DMS153 (cell line): ENCODE measurements at regions not wholly inside any gene's neighbourhood (a gene's known extent, or its start where the extent isn't known, plus 50 kb on each side); places are given as distances from the start of the nearest gene placed in this dataset.

Source experiments
- DNase-seq: peaks from one replicate; lab custom pipeline; 2025; lab: John Stamatoyannopoulos, UW

- DNase-seq: no peak
Measured at GRCh38 chr9:12874395-12874794, 99.6 kb downstream of the LURAP1L start.

DNA sequence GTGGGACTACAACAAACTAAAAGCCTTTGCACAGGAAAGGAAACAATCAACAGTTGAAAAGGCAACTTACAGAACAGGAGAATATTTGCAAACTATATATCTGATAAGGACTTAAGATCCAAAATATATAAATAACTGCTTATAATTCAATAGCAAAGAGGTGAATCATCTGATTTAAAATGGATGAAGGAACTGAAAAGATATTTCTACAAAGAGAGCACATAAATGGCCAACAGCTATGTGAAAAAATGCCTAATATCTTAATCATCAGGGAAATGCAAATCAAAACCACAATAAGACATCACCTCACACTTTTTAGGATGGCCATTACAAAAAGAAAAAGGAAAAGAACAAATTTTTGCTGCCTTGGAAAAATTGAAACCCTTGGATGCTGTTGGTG lies 100.4 kb downstream of the LURAP1L start:
- no peak for DNase-seq

GRCh38 chr9:12876872-12877271 lies 102.1 kb downstream of the LURAP1L start:
- DNase-seq: no peak

DNA sequence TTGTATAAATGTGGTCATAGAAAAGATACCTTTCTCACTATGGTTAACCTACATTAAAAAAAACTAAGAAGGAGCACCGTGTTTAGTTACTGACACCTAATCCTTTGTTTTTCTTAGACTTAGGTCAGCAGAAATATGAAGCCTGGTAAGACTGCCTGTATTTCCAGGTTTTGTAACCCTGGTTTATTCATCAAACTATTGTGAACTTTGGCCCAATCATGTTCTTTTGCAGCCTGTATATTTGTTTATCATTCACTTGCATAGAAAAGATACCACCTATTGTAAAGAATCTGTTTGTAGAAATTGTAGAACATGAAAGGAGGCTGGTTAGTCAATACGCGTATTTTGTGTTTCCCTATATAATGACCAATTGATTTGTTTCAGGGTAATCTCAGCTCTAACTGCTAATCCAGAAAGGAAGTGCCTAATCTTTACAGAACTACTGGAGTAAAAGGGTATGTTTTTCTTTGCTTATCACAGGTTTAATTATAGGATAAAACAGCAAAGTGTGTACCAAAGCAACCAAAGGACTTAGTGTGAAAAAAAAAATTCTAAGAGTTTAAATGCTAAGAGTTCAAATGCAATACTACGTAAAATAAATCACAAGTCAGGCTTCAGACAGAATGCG lies 103.6 kb downstream of the LURAP1L start:
- DNase-seq: no peak

- DNase-seq: no peak
Measured at GRCh38 chr9:12879961-12880360, 105.1 kb downstream of the LURAP1L start.

GRCh38 chr9:12880406-12881015 lies 105.7 kb downstream of the LURAP1L start:
- no peak for DNase-seq

DNA sequence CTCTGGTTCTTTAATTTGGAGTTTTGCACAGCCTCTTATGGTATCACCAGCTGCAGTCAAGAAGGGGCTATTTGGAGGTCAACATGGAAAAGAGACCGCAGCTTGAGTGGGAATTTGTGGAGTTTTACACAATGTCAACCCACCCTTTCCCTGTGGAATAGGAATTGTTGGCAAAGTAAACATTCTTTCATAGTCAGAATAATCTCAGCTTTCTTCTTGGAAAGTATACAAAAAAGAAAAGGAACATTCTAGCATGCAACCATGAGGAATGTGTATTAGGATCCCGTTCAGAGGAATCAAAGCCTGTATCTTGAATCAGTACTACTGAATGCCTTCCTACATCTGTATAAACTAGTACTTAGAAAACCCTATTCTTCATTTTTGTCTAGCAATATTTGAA lies 107.6 kb downstream of the LURAP1L start:
- no peak for DNase-seq

DNA sequence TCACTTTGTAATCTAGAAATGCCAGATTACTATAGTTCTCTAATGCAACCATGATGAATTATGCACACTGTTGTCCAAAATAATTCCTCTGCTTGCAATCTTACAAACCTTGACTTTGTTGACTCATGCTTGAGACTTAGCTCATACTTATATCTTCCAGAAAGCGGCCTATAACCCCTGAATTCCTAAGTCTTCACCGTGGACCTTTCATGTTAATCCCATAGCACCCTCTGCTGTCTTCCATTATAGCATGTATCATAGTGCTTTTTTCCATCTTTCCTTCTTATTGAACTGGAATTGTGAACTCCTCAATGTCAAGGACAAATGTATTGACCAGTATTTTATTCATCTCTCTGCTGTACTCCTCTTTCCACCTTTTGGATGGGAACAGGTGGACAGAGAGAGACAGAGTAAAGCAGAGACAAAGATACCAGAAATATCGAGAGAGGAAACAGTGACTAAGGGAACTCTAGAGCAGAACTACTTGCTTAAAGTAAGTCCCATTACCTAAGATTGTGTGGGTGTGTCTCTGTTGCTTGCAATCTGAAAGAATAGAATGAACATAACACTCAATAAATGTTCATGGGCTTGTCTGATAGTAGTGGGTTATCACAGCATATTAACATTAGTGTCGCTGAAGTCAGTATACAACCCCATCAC lies 110.0 kb downstream of the LURAP1L start:
- peak; percentile 23 for DNase-seq

DNA sequence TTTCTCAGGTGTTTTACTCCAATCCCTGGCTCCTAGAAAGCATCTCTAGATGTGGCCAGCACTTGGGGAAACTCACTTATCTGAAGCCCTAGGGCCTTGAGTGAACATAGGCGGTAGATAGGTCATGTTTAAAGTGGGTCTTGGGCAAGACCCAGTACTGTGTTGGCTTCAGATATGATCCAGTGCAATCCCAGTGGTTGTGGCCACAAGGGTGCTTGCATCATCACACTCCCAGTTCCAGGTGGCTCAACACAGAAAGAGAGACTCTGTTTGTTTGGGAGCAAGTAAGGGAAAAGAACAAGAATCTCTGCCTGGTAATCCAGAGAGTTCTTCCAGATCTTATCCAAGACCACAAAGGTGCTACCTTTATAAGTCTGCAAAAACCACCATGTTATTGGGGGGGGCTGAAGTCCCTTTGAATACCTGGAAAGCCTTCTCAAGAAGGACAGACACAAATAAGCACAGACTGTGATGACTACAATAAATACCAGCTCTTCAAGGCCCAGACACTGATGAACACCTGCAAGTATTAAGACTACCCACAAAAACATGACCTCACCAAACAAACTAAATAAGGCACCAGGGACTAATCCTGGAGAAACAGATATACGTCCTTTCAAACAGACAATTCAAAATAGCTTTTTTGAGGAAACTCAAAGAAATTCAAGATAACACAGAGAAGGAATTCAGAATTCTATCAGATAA lies 114.7 kb downstream of the LURAP1L start:
- no peak for DNase-seq

DNA sequence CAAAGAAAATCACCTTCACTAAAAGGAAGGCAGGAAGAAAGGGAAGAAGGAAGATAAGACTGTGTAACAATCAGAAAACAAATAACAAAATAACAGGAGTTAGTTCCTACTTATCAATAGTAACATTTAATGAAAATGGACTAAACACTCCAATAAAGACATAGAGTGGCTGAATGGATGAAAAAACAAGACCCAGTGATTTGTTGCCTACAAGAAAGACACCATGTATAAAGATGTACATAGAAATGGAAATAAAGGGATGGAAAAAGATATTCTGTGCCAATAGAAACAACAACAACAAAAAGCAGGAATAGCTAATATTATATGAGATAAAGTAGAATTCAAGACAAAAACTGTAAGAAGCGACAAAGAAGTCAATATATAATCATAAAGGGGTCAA lies 116.8 kb downstream of the LURAP1L start:
- no peak for DNase-seq

GRCh38 chr9:12903316-12903715 lies 128.5 kb downstream of the LURAP1L start:
- DNase-seq: no peak

DNA sequence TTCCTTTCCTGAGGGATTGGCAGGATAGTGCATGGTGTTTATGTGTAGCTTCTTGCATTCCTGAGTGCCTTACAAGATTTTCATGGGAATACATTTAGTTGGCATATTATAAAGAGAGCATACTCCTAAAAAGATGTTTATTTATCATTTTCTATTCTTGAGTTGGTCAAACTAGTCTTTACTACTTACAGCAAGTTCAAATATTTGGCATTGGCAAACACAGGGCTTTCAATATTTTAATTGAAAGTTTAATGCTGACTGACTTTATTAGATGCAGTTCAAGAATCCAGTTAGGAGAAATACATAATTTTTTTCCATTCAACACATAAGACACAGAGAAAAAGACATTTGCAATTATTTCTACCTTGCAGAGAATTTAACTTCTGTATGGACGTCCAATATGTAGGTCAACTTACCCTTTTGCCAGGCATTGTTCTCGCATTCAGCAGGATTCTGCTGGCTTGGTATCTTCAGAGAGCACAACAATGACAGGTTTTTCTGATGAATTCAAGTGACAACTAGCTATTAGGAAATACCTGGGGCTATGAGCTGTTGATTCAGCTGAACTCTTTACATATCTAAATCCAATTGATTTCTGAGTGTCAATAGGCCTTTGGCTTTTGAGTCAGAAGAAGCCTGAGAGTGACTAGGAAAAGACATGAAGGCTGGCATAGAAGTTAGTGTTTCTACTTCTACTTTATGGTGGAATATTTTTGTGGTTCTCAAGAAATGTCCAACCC lies 129.6 kb downstream of the LURAP1L start:
- DNase-seq: no peak

- DNase-seq: no peak
Measured at GRCh38 chr9:12906646-12907045, 131.8 kb downstream of the LURAP1L start.

- DNase-seq: peak; percentile 46
Measured at GRCh38 chr9:12908895-12909294, 134.1 kb downstream of the LURAP1L start.

DNA sequence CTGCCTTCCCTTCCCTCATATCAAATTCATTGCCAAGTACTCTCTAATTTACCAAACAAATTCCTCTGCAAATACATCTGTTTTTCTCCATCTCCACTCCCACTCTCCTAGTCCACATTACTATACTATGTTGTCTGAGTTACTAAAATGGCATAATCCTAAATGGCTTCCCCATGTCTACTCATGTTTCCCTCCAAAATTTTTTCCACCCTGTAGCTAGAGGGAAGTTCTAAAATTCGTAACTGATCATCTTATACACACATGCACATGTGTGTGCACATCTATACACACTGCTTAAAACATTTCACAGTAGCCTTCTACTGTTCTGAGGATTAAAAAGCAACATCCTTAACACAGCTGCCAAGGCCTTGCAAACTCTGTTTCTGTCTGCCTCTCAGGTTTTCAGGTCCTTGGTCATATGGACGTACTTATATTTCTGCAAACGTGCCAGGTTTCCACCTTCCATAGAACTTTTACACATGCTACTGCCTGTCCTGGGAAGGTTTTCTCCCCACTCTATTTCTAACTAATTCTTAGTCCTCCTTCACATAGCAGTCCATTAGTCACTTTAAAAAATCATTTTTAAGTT lies 140.6 kb downstream of the LURAP1L start:
- DNase-seq: no peak

- DNase-seq: no peak
Measured at GRCh38 chr9:12916042-12916441, 141.2 kb downstream of the LURAP1L start.

- no peak for DNase-seq
Measured at GRCh38 chr9:12920437-12920836, 145.6 kb downstream of the LURAP1L start.

DNA sequence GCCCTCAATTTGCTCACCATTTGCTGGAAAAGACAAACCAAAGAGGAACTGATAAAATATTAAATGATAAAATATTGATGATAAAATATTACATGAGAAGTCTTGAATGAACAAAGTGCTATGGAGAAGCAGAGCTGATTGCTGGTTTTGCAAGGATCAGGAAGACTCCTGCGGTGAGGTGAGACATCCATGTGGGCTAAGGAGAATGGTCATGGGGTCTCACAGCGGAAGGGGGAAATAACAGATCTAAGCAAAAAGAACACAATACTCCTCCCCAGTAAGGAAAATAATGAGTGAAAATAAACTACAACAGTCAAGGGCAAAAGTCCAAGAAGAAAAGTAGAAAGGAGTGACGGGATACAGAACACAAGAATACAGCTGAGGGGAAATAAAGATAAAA lies 146.8 kb downstream of the LURAP1L start:
- no peak for DNase-seq

DNA sequence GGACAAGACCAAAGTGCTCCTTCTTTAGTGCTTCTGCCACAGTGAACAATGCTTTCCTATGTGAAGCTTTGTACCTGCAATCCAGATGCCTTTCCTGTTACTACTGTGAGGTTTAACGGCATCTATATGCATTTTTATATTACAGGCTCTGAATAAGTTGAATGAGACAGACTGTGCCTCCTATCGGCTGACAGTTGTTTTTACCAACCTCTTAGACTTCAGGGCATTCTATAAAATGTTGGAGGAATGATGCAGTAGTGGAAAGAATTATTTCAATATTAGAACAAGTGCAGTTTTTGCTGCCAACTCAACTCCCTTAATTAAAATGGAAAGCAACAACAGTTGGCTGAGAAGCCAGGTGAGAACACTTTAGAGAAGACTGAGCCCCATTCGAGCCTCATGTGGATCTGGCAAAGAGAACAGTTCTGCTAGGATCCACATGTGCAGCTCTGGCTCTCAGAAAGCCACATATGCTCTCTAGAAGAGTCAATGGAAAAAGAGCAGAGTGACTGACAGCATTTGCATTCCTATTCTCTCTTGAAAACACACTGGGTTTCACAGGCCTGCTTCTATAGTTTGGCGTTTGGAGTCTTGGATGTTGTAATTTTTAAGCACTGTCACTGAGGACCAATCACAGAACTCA lies 147.5 kb downstream of the LURAP1L start:
- DNase-seq: no peak

GRCh38 chr9:12923468-12924009 lies 148.7 kb downstream of the LURAP1L start:
- no peak for DNase-seq

- no peak for DNase-seq
Measured at GRCh38 chr9:12930906-12931305, 156.1 kb downstream of the LURAP1L start.
